GM12878 (cell line): ENCODE measurements at regions not wholly inside any gene's neighbourhood (a gene's known extent, or its start where the extent isn't known, plus 50 kb on each side); places are given as distances from the start of the nearest gene placed in this dataset.

ENCODE experiments used
- ATAC-seq: fragments of 200-7000 bp; cut with Tn5 transposase; 3 replicates; pipeline ENCODE4 v1.9.1; 2020; ENCODE audit warnings: mild to moderate bottlenecking, moderate library complexity
- BruUV-seq: library from RNA; stranded (reverse); fragments of 400-500 nt; replicated peaks from 2 replicates; lab custom pipeline; 2021; lab: Mats Ljungman, UMichigan
- CTCF ChIA-PET: fragments of 300-600 bp; sonication (Branson Sonifier 250); formaldehyde crosslinking; extraction: SDS; loops from one replicate; lab custom pipeline; 2021; ENCODE audit warnings: inconsistent platforms; lab: Yijun Ruan, JAX
- POLR2A ChIA-PET: fragments of 350-600 bp; formaldehyde crosslinking; extraction: SDS; loops from one replicate; lab custom pipeline; 2021; ENCODE audit warnings: inconsistent platforms; lab: Charles Lee
- RAD21 ChIA-PET: fragments of 300-600 bp; sonication (Branson Sonifier 250); formaldehyde crosslinking; loops from one replicate; lab custom pipeline; 2023; ENCODE audit warnings: antibody characterized with exemption; ENCODE audit not compliant: unreplicated experiment; lab: Charles Lee
- SMC1A ChIA-PET: fragments of 300-600 bp; sonication (Branson Sonifier 250); formaldehyde crosslinking; loops from one replicate; lab custom pipeline; 2023; ENCODE audit not compliant: unreplicated experiment, uncharacterized antibody; lab: Charles Lee
- DNase-seq: peaks from one replicate; pipeline ENCODE4 v3.0.0-alpha.2; 2011; ENCODE audit warnings: low read depth, low spot score
- FAIRE-seq: peaks from 3 replicates; lab custom pipeline; 2011; peaks lifted over from hg19 to GRCh38; lab: Jason Lieb, UNC
- H2AFZ ChIP-seq: 2 replicates; pipeline ENCODE4 v1.6.0; 2011; ENCODE audit warnings: low read depth, low read length, control low read depth; ENCODE audit not compliant: control insufficient read depth
- H3K27ac ChIP-seq: 2 replicates; pipeline ENCODE4 v1.5.1; 2011; ENCODE audit warnings: control low read depth; ENCODE audit not compliant: control insufficient read depth, insufficient read depth
- H3K27me3 ChIP-seq, 2 experiments: replicated peaks in 1 of 2; 2 replicates each; pipeline versions ENCODE4 v1.6.0 to v1.6.1; 2011; ENCODE audit warnings: low read length in 1 of 2; ENCODE audit not compliant: control insufficient read depth in 2 of 2, insufficient read depth in 2 of 2
- H3K36me3 ChIP-seq, 2 experiments: 2 replicates each; pipeline ENCODE4 v1.5.1; 2011; ENCODE audit warnings: low read length in 1 of 2; ENCODE audit not compliant: control insufficient read depth in 2 of 2, insufficient read depth in 2 of 2
- H3K4me1 ChIP-seq: 2 replicates; pipeline ENCODE4 v1.6.1; 2011; ENCODE audit warnings: mild to moderate bottlenecking, low read length, moderate library complexity, mixed read lengths; ENCODE audit not compliant: control insufficient read depth, insufficient read depth
- H3K4me2 ChIP-seq: 2 replicates; pipeline ENCODE4 v1.6.0; 2011; ENCODE audit warnings: control low read depth; ENCODE audit not compliant: control insufficient read depth, insufficient read depth
- H3K4me3 ChIP-seq: fragments of 200-600 bp; sonication (generic); 2 replicates; pipeline ENCODE4 v1.5.1; 2016
- H3K79me2 ChIP-seq: 2 replicates; pipeline ENCODE4 v1.6.0; 2011; ENCODE audit warnings: low read length; ENCODE audit not compliant: control insufficient read depth, insufficient read depth
- H3K9ac ChIP-seq: 2 replicates; pipeline ENCODE4 v1.8.0; 2011; ENCODE audit warnings: low read length, control low read depth, mixed read lengths; ENCODE audit not compliant: control insufficient read depth, insufficient read depth
- H3K9me3 ChIP-seq: replicated peaks from 3 replicates; pipeline ENCODE4 v1.5.1; 2011; ENCODE audit warnings: mild to moderate bottlenecking, low read length; ENCODE audit not compliant: control insufficient read depth, insufficient read depth
- H4K20me1 ChIP-seq: 2 replicates; pipeline ENCODE4 v1.6.0; 2011; ENCODE audit not compliant: control insufficient read depth, insufficient read depth
- ASH2L ChIP-seq: fragments of 300-600, 200-600 bp; sonication (generic); IDR thresholded peaks from 2 replicates; pipeline ENCODE4 v1.6.1; 2017; ENCODE audit warnings: low read depth, mild to moderate bottlenecking, borderline replicate concordance
- CBX3 ChIP-seq: fragments of 200-600 bp; sonication (generic); IDR thresholded peaks from 2 replicates; pipeline ENCODE4 v1.6.1; 2016; ENCODE audit warnings: low read depth, borderline replicate concordance
- CREM ChIP-seq: IDR thresholded peaks from 2 replicates; pipeline ENCODE4 v1.6.1; 2014; ENCODE audit warnings: antibody characterized with exemption, low read depth
- EP300 ChIP-seq, 2 experiments: fragments of 150-350 bp in 1 of 2; IDR thresholded peaks; 2 replicates each; pipeline ENCODE4 v1.6.1; 2011 to 2012; ENCODE audit warnings: low read depth in 2 of 2, low read length in 2 of 2, borderline replicate concordance in 1 of 2, improper control_type of control experiment in 1 of 2, inconsistent platforms in 1 of 2; ENCODE audit not compliant: control insufficient read depth in 1 of 2
- EZH2 ChIP-seq: IDR thresholded peaks from 2 replicates; pipeline ENCODE4 v1.6.1; 2012; ENCODE audit warnings: low read depth, mild to moderate bottlenecking, control low read depth, inconsistent platforms, low read length, borderline replicate concordance; ENCODE audit not compliant: control insufficient read depth
- KAT2A ChIP-seq: conservative IDR thresholded peaks from 2 replicates; pipeline ENCODE4 v1.6.1; 2011; ENCODE audit warnings: low read depth, low read length; ENCODE audit not compliant: control insufficient read depth
- MAX ChIP-seq: IDR thresholded peaks from 2 replicates; pipeline ENCODE4 v1.6.1; 2012; ENCODE audit warnings: low read depth, low read length, improper control_type of control experiment
- NR2F1 ChIP-seq: fragments of 450-650 bp; conservative IDR thresholded peaks from 2 replicates; pipeline ENCODE4 v1.6.1; 2017; ENCODE audit warnings: mild to moderate bottlenecking
- POLR2AphosphoS5 ChIP-seq: IDR thresholded peaks from 2 replicates; pipeline ENCODE4 v1.6.1; 2011; ENCODE audit warnings: mild to moderate bottlenecking, low read length, inconsistent platforms
- STAT3 ChIP-seq: IDR thresholded peaks from 2 replicates; pipeline ENCODE4 v1.6.1; 2011; ENCODE audit warnings: low read depth, low read length, improper control_type of control experiment
- TCF7 ChIP-seq: IDR thresholded peaks from 2 replicates; pipeline ENCODE4 v1.6.1; 2014; ENCODE audit warnings: antibody characterized with exemption, borderline replicate concordance
- ZNF384 ChIP-seq: IDR thresholded peaks from 2 replicates; pipeline ENCODE4 v1.6.1; 2012; ENCODE audit warnings: low read depth, mild to moderate bottlenecking, low read length, improper control_type of control experiment, borderline replicate concordance
- WGBS: methylation state at CpG from one replicate; pipeline ENCODE4 v1.1.6; 2016; ENCODE audit warnings: low lambda C conversion rate; ENCODE audit not compliant: insufficient replicate concordance, insufficient coverage; ENCODE audit errors: missing lambda C conversion rate; 5-methylcytosine and 5-hydroxymethylcytosine counted together
- in situ Hi-C: fragments of 300-500 bp; cut with MboI; formaldehyde crosslinking; loops from 9 replicates; pipeline ENCODE4 v1.14.3; 2018; ENCODE audit warnings: mixed read lengths
- intact Hi-C: fragments of 100-400 bp; cut with micrococcal nuclease; formaldehyde crosslinking; loops from one replicate; pipeline ENCODE4 v1.14.2; 2022; ENCODE audit not compliant: unreplicated experiment

GRCh38 chr14:42510071-42510470 is 903.4 kb downstream of the LRFN5 start:
- no peak overlapping the region for H2AFZ ChIP-seq
- no peak overlapping the region for H3K4me2 ChIP-seq
- H3K27ac ChIP-seq: no peak overlapping the region
- ChIA-PET SMC1A (interaction anchor here (0.8 kb wide), 1 partner anchor 1071 kb away, joined by 3 read pairs; no protein-coding TSS in a partner anchor), POLR2A (no interaction called here), RAD21 (no interaction called here), CTCF (interaction anchor here (0.7 kb wide), 1 partner anchor 12 kb away, joined by 3 read pairs; no protein-coding TSS in a partner anchor)
- intact Hi-C loops (no loop called here), in situ Hi-C loops (no loop called here)
- H3K4me1 ChIP-seq: no peaks in the 10 kb centered on the region
- DNase-seq (no peak), FAIRE-seq (no peak), ATAC-seq (no peak)
- no TSS peak for BruUV-seq
- no peak overlapping the region for H3K4me3 ChIP-seq
- TF ChIP-seq KAT2A: no peak
- TF ChIP-seq ASH2L: no peak
- TF ChIP-seq EZH2: no peak
- no peak for TF ChIP-seq CBX3
- no peak for TF ChIP-seq STAT3
- no peak for TF ChIP-seq POLR2AphosphoS5
- TF ChIP-seq TCF7: no peak
- TF ChIP-seq EP300 (IDR thresholded peaks at IDR 0.05; ENCODE audit: borderline replicate concordance in 1 of 2, control insufficient read depth in 1 of 2, low read depth in 2 of 2, low read length in 2 of 2): no peak
- no peak for TF ChIP-seq MAX
- no peak for TF ChIP-seq CREM
- TF ChIP-seq NR2F1: no peak
- no peak for TF ChIP-seq ZNF384
- no peaks in the 10 kb centered on the region for H3K79me2 ChIP-seq
- H3K9ac ChIP-seq: no peak overlapping the region
- no peaks in the 10 kb centered on the region for H3K27me3 ChIP-seq
- H4K20me1 ChIP-seq: no peaks in the 10 kb centered on the region
- no peaks in the 10 kb centered on the region for H3K9me3 ChIP-seq
- WGBS: 0% methylated on average over 1 of the region's 1 CpG
- no peaks in the 10 kb centered on the region for H3K36me3 ChIP-seq
